ENCODE measurements at regions not wholly inside any gene's neighbourhood (a gene's known extent, or its start where the extent isn't known, plus 50 kb on each side); places are given as distances from the start of the nearest gene placed in this dataset.
"Not testable (repeated sequence)": the region's sequence is repeated elsewhere in the genome, so short reads cannot be mapped to it uniquely, and the experiment has no call there.

DNA sequence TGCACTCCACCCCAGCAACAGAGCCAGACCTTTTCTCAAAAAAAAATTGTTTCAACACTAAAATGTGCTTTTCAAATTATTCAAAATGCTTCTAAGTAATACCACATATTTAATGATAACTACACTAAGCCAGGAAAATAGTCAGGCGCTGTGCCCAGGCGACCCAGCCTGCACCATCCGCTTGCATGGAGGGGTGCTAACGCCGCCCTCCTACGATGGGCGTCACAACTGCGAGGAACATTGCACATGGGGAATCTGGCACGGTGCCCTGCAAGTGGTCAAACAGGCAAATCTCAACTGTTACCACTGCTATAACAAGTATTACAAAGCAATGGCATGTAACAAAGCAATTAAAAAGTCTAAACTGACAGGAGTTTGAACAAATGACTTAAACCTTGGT lies 131.7 kb upstream of the PTPN20 start:
- DNase-seq; intact Hi-C loops (cut with micrococcal nuclease): not testable (repeated sequence)

DNA sequence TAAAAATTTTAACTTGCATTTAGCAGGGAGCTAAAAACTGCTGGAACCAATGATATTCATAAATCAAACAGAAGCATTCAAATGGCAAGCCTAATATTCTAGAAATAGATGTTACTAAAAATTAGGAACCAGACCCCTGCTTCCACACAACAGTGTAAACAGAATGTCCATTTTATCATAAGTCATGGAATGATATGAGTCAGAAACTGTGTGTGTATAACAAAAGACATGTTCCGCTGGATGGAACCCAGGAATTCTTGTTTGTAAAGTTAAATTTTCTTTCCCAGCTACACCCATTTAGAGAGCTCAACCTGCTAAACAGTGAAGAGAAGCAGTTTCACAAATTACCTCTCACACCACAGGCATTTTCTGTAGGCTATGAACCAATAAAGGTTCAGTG lies 131.1 kb upstream of the PTPN20 start:
- H4K20me1 ChIP-seq (ENCODE audit: insufficient read depth, low read length); H3K27me3 ChIP-seq (ENCODE audit: control insufficient read depth in 2 of 2, insufficient read depth in 2 of 2, low read length in 2 of 2); DNase-seq; H2AFZ ChIP-seq (ENCODE audit: insufficient read depth, low read depth, low read length, poor library complexity, severe bottlenecking); H3K9ac ChIP-seq (ENCODE audit: insufficient read depth, low read length, poor library complexity, severe bottlenecking); H3K4me1 ChIP-seq (ENCODE audit: control insufficient read depth in 1 of 2, insufficient read depth in 2 of 2, low read length in 2 of 2); H3K36me3 Mint-ChIP-seq; H3K27me3 Mint-ChIP-seq (ENCODE audit: low read depth in 3 of 3); H3K4me3 ChIP-seq (replicated peaks in 1 of 3; ENCODE audit: low read depth in 2 of 3, low read length in 3 of 3); H3K4me3 Mint-ChIP-seq; H3K79me2 ChIP-seq (ENCODE audit: insufficient read depth, low read length); H3K27ac Mint-ChIP-seq; H3K4me2 ChIP-seq (replicated peaks; ENCODE audit: extremely low read depth, low read length, poor library complexity, severe bottlenecking); intact Hi-C loops (cut with micrococcal nuclease); H3K27ac ChIP-seq (ENCODE audit: low read depth in 1 of 2, low read length in 2 of 2); H3K9me3 Mint-ChIP-seq; H3K36me3 ChIP-seq (replicated peaks in 1 of 2; ENCODE audit: control insufficient read depth in 1 of 2, insufficient read depth in 2 of 2, low read length in 2 of 2); H3K4me1 Mint-ChIP-seq; H3K9me3 ChIP-seq (replicated peaks in 1 of 2; ENCODE audit: control insufficient read depth in 1 of 2, insufficient read depth in 1 of 2, low read length in 2 of 2): not testable (repeated sequence)
- no CpG with 5 or more reads among the region's 1 CpG for WGBS (ENCODE audit: insufficient coverage)

More for the DNA sequence above, 131.7 kb upstream of the PTPN20 start:
- not testable (repeated sequence) for H3K4me3 ChIP-seq (replicated peaks in 1 of 3; ENCODE audit: low read depth in 2 of 3, low read length in 3 of 3); H3K4me1 Mint-ChIP-seq; H4K20me1 ChIP-seq (ENCODE audit: insufficient read depth, low read length); H3K79me2 ChIP-seq (ENCODE audit: insufficient read depth, low read length); H3K27me3 ChIP-seq (ENCODE audit: control insufficient read depth in 2 of 2, insufficient read depth in 2 of 2, low read length in 2 of 2); H3K9me3 ChIP-seq (replicated peaks in 1 of 2; ENCODE audit: control insufficient read depth in 1 of 2, insufficient read depth in 1 of 2, low read length in 2 of 2); H3K27me3 Mint-ChIP-seq (ENCODE audit: low read depth in 3 of 3); H2AFZ ChIP-seq (ENCODE audit: insufficient read depth, low read depth, low read length, poor library complexity, severe bottlenecking); H3K36me3 ChIP-seq (replicated peaks in 1 of 2; ENCODE audit: control insufficient read depth in 1 of 2, insufficient read depth in 2 of 2, low read length in 2 of 2); H3K27ac ChIP-seq (ENCODE audit: low read depth in 1 of 2, low read length in 2 of 2); H3K4me2 ChIP-seq (replicated peaks; ENCODE audit: extremely low read depth, low read length, poor library complexity, severe bottlenecking); H3K36me3 Mint-ChIP-seq; H3K4me1 ChIP-seq (ENCODE audit: control insufficient read depth in 1 of 2, insufficient read depth in 2 of 2, low read length in 2 of 2); H3K9ac ChIP-seq (ENCODE audit: insufficient read depth, low read length, poor library complexity, severe bottlenecking); H3K4me3 Mint-ChIP-seq; H3K9me3 Mint-ChIP-seq
- H3K27ac Mint-ChIP-seq = peak overlapping the region in 1 of 7 donors; percentile 50
- WGBS (ENCODE audit: insufficient coverage) = 90% methylated on average over 3 of the region's 9 CpGs

DNA sequence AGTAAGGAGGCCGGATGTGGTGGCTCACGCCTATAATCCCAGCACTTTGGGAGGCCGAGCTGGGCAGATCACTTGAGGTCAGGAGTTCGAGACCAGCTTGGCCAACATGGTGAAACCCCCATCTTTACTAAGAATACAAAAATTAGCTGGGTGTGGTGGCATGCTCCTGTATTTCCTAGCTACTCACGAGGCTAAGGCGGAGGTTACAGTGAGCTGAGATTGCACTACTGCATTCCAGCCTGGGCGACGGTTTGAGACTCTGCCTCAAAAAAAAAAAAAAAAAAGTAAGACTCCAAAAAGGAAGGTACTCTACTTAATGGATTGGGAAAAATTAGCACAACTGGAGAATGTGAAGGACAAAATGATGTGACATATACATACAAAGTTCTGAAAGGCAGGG lies 130.2 kb upstream of the PTPN20 start:
- H3K9me3 ChIP-seq (replicated peaks in 1 of 2; ENCODE audit: control insufficient read depth in 1 of 2, insufficient read depth in 1 of 2, low read length in 2 of 2); H3K27me3 ChIP-seq (ENCODE audit: control insufficient read depth in 2 of 2, insufficient read depth in 2 of 2, low read length in 2 of 2); H3K4me3 ChIP-seq (replicated peaks in 1 of 3; ENCODE audit: low read depth in 2 of 3, low read length in 3 of 3); DNase-seq; H3K4me1 Mint-ChIP-seq; H3K9me3 Mint-ChIP-seq; H3K9ac ChIP-seq (ENCODE audit: insufficient read depth, low read length, poor library complexity, severe bottlenecking); H3K36me3 Mint-ChIP-seq; H3K27ac ChIP-seq (ENCODE audit: low read depth in 1 of 2, low read length in 2 of 2); H3K4me1 ChIP-seq (ENCODE audit: control insufficient read depth in 1 of 2, insufficient read depth in 2 of 2, low read length in 2 of 2); H3K27me3 Mint-ChIP-seq (ENCODE audit: low read depth in 3 of 3); H3K4me2 ChIP-seq (replicated peaks; ENCODE audit: extremely low read depth, low read length, poor library complexity, severe bottlenecking); H3K36me3 ChIP-seq (replicated peaks in 1 of 2; ENCODE audit: control insufficient read depth in 1 of 2, insufficient read depth in 2 of 2, low read length in 2 of 2); H4K20me1 ChIP-seq (ENCODE audit: insufficient read depth, low read length); intact Hi-C loops (cut with micrococcal nuclease); H2AFZ ChIP-seq (ENCODE audit: insufficient read depth, low read depth, low read length, poor library complexity, severe bottlenecking); H3K4me3 Mint-ChIP-seq; H3K79me2 ChIP-seq (ENCODE audit: insufficient read depth, low read length): not testable (repeated sequence)
- H3K27ac Mint-ChIP-seq = peak overlapping the region in 1 of 7 donors; percentile 6
- WGBS (ENCODE audit: insufficient coverage) = no CpG with 5 or more reads among the region's 8 CpGs

DNA sequence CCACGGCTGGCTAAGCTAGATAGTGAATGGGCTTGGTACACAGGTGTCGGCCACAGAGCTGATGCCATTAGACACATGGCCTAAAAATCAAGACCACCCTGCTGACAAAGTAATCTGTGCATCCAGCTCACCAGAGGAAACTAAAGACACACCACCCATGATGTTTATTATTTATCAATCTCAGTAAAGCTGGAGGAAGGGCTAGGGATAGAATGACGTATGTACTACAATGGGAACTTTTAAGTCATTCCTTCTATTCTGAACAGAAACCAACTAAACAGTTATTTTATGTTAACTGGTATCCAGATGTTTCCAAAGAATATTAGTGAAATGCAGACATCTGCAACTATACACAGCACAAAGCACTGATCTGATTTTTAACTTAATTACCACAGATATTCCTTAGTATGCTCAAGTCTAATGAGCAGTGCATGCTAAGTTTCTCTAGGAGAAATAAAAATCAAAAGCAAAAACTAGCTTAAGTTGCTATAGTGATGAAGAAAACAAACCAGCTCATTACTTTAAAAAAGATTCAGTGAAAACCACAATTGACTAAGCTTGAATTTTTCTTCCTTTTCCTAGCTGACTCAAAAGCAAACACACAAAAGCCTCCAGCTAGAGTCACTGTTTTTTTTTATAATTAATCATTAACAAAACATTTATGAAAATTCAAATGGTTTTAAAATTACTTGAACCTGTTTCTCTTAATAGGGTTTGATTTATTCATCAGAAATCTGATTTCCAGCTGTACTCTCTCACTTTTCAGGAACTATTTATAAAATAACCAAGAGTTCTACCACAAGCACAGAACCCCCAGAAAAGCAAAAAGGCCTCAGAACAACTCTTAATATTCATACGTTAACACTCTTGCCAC lies 129.0 kb upstream of the PTPN20 start:
- H3K4me3 ChIP-seq (replicated peaks in 1 of 3; ENCODE audit: low read depth in 2 of 3, low read length in 3 of 3); H3K4me1 ChIP-seq (ENCODE audit: control insufficient read depth in 1 of 2, insufficient read depth in 2 of 2, low read length in 2 of 2); H3K79me2 ChIP-seq (ENCODE audit: insufficient read depth, low read length); H2AFZ ChIP-seq (ENCODE audit: insufficient read depth, low read depth, low read length, poor library complexity, severe bottlenecking); H3K9me3 Mint-ChIP-seq; H3K27me3 ChIP-seq (ENCODE audit: control insufficient read depth in 2 of 2, insufficient read depth in 2 of 2, low read length in 2 of 2); H3K9me3 ChIP-seq (replicated peaks in 1 of 2; ENCODE audit: control insufficient read depth in 1 of 2, insufficient read depth in 1 of 2, low read length in 2 of 2); H3K9ac ChIP-seq (ENCODE audit: insufficient read depth, low read length, poor library complexity, severe bottlenecking); H3K36me3 ChIP-seq (replicated peaks in 1 of 2; ENCODE audit: control insufficient read depth in 1 of 2, insufficient read depth in 2 of 2, low read length in 2 of 2); H3K4me3 Mint-ChIP-seq; H3K27me3 Mint-ChIP-seq (ENCODE audit: low read depth in 3 of 3); DNase-seq; H3K4me1 Mint-ChIP-seq; intact Hi-C loops (cut with micrococcal nuclease); H4K20me1 ChIP-seq (ENCODE audit: insufficient read depth, low read length); H3K36me3 Mint-ChIP-seq; H3K27ac ChIP-seq (ENCODE audit: low read depth in 1 of 2, low read length in 2 of 2); H3K4me2 ChIP-seq (replicated peaks; ENCODE audit: extremely low read depth, low read length, poor library complexity, severe bottlenecking): not testable (repeated sequence)
- WGBS (ENCODE audit: insufficient coverage) = no CpG with 5 or more reads among the region's 4 CpGs
- peak overlapping the region in 2 of 7 donors; percentile 19 to 84 for H3K27ac Mint-ChIP-seq
